DMS53 treated with DMSO at 0.1 percent for 48 hours (cell line): ENCODE measurements at regions not wholly inside any gene's neighbourhood (a gene's known extent, or its start where the extent isn't known, plus 50 kb on each side); places are given as distances from the start of the nearest gene placed in this dataset.

ENCODE experiments used
- DNase-seq: peaks from one replicate; lab custom pipeline; 2025; ENCODE audit not compliant: unreplicated experiment; lab: John Stamatoyannopoulos, UW

DNA sequence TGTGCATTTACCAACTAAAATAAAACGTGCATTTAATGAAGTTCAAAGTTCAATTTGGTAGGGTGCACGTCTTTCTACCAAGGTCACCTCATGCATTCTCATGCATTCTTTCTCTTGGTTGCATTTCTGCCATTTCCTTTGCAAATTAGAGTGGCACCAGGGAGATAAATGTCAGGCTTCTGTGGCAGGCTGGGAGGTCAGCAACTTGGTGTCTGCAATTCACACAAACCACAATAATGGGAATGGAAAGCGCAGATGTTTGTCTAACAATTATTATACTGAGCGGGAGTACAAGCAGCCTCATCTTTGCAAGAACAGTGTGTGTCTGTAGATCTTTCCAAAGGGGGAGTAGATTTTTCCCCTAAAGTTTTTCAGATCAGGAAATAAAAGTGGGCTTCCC, 411.7 kb downstream of the DMRT2 start:
- no peak for DNase-seq

DNA sequence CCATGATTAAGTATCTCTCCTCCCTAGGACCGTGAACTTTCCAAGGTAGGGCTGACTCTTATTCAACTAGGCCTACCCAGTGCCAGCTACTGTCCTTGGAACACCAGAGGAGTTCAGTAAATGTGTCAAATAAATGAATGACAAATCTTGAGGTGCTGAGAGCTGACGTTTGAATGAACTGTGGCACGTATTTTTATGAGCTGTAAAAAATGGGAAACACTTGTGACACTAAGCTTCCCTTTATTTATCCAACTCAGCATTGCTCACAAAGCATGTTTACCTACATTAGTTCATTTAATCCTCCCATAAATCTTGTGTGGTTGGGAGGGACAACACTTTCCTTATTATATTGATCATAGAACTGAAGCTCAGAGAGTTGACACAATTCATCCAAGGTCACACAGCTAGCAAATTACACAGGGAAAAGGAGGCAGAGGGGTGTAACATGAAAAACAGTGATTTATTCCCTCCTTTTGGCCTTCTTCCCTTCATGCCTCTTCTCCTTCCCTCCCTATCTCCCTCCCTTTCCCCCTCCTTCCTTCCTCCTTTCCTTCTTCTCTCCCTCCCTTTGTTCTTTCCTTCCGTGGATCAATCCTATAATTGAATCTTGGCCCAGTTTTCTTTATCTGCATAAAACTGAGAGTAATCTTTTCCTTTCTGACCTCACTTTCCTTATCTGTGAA, 412.6 kb downstream of the DMRT2 start:
- no peak for DNase-seq

DNA sequence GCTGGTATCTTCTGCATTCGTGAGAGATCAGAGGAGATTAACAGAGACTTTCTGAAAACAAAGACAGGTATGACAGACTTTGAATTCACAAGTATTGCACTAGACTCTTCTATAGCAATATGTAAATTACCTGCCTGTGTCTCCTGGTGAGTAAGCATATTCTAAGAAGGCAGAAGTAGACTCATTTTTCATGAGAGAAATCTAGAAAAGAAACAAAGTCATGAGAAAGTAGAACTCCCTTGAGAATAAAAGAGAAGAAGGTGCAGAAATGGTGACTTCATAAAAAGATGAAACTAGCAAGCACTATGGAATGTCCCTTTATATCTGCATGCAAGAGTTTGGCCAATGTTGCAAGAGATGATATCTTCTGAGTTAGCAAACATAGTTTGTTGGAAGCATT, 419.8 kb downstream of the DMRT2 start:
- no peak for DNase-seq

DNA sequence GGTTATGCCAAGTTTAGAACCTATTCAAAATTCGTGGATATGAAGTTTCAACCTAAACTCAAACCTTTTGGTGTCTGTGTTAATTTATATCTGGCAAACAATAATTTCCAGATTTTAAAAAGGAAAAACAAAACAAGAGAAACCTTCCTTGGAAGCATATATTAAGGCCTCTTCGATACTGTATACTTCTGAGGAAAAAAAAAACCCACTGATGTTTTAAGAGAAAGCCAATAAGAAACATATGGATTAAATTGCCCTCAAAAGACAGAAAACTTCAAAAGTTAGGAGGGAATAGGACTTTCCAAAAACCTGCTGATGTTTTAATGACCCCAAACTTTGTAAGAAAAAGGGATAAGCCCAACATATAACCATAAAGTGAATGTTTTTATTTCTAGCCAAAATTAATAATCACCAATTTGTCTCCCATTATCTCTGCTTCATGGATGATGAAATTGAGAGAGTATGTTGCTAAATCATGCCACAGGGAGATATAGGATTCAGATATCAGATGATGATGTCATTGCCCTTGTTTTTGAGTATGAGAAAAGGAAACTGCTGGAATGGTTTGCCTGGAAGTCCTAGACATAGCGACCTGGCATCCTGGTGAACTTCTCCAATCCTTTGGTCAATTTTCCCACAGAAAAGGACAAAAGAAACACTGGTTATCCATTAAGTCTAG, 423.9 kb downstream of the DMRT2 start:
- DNase-seq = no peak

DNA sequence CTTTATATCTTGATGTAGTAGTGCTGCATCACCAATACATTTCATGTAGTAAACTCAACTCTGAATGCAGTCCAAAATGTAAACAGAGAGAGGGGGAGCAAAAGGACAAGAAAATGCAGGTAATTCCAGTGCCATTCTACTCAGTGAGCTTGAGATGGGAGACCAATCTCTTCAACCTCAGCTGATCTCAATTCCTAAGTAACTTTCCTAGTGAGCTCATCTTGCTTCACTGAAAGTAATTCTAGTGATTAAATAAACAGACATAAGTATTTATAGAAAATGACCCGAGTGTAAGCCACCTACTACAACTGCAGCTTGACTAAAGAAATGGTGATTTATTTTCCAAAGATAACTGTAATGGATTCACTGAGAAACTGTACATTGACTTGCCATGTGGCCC, 424.5 kb downstream of the DMRT2 start:
- no peak for DNase-seq

DNA sequence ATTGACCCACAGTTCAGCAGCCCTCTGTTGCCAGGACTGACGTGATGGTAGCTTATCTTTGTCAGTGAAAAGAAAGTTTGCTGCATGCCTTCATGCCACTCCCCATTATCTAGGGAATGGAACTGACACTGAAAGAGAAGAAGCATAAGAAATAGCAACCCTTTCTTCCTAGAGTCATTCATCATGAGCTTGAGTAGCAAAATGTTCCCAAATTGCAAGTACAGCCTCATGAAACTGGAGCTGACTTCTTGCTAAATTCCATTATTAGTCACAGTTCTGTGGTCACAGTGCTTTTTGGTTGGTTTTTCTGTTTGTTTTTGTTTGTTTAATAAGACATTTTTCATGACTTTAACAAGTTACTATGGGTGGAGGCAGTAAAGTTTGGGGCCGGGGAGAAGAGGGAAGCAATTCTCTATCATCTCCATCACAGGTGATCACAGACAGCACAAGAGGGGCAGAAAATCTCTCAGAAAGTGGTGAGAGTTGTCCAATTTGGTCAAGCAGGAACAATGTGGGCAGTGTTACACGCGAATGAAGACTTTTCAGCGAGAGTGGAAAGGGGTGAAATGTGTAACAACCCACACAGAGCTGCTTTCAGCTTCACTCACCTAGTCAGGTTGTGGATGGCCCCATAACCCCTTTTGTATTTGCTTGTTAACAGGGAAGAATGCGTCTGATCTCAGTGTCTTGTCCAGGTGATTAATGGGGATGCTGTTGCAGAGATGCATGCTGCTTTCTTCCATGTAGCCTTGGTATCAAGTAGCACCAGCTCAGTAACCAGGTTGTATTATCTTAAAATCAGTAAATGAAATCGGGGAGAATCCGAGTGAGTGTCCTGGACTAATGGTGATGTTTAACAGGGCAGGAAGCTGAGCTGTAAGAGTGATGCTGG, 440.4 kb downstream of the DMRT2 start:
- no peak for DNase-seq

DNA sequence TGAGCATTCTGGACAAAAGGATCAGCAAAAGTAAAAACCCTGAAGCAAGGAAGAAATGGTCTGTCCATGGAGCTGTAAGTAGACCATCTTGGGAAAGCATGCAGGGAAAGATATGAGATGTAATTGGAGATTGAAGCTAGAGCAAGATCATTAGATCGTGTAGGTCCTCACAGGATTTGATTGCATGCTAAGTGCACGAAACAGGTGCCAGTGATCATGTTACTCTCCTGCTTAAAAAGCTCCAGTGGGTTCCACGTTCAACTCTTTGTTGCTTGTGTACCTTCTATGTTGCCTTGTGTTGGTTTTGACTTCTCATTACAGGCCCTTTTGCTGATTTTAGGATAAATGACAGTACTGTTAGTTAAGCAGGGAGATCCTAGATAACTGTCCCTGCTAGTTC, 442.0 kb downstream of the DMRT2 start:
- DNase-seq = no peak

DNA sequence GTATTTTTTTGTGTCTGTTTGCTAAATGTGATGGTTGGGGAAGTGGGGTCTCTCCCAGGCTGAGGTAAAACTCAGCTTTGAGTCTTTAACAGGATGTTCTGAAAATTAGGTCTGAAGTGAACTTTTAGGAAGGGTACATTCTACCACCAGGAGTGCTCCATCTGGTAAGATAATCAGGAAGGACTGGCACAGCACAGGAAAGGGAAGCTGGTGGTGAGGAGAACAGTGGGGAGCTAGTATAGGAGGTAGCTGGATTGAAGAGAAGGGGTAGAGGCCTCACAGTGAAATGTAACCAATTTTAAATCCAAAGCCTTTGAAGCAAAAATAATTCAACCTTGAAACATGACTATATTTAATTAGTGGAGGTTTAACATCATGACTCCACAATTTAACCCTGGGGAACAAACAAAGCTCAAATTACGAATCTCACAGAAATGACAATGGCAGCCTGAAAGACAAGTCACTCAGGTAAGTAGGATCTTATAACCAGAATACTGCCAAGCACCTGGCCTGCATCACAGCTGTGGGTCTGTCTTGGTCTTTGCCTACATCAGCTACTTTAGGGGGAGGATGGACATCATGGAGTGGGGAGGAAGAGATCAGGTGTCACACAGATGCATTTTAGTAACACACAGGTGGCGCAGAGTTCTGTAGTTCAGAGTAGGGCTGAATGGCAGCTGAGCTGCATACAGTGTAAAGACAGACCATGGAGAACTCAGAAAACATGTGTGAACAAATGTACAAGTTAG, 445.3 kb downstream of the DMRT2 start:
- no peak for DNase-seq

DNA sequence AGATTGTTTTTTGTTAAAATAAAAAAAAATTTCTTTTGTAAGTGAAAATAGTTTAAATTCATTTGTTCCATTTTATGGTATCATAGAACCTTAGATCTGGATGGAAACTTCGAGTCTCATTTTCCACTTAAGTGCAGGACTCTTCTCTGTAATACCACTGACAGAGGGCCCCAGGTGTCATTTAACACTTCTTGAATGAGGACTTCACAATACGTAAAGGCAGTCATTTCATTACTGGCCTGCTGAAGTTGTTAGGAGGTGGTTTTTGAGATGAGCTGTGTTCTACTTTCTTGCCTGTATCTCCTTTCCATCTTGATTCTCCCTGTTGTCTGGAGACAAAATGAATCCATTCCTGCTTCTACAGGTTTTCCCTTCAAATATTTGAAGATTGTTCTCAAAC, 455.3 kb downstream of the DMRT2 start:
- DNase-seq = no peak

DNA sequence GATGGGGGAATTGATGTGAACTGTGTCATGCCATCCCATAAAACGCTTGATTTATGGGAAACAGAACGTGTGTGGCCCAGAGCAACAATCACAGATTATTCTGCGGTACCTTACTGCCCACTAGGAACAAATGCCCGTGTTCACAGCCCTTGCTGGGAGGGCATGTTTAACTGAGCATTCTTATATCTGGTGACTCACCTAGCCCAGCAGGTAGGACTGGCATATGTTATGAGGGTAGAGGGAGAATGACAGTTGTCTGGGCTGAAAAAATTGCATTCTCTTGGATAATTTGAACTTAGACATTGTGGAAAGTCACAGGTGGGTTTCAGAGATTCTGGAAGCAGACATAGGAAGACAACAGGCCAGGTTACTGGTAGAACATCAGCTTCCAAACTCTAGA, 460.6 kb downstream of the DMRT2 start:
- DNase-seq = no peak

DNA sequence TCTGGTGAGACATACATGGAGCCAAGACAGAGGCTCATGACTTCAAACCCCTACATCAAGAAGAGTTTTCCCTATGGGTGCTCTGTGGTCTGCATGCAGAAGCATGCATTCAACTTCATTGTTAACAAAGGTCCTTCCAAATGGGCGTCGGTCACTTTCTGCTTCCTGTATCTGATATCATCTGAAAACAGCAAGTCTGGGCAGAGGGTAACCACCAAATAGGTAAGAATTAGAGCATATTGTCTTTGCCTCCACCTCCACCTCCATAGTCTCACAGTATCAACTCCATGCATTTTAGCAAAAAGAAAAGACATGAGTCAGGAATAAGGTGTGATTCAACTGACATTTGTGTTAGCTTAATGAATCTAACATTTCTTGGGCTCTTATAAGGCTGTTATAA, 462.9 kb downstream of the DMRT2 start:
- no peak for DNase-seq

DNA sequence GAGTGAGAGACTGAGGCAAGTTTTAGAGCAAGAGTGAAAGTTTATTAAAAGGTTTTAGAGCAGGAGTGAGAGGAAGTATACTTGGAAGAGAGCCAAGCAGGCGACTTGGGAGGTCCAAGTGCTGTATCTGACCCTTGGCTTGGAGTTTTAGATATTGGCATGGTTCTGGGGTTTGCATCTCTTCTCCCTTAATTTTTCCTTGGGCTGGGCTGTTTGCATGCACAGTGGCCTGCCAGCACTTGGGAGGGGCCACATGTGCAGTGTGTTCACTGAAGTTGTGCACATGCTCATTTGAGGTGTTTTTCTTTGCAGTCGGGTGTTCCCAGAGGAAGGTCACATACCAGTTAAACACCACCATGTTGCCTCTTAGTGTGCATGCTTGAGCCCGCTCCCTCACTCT, 464.1 kb downstream of the DMRT2 start:
- no peak for DNase-seq

DNA sequence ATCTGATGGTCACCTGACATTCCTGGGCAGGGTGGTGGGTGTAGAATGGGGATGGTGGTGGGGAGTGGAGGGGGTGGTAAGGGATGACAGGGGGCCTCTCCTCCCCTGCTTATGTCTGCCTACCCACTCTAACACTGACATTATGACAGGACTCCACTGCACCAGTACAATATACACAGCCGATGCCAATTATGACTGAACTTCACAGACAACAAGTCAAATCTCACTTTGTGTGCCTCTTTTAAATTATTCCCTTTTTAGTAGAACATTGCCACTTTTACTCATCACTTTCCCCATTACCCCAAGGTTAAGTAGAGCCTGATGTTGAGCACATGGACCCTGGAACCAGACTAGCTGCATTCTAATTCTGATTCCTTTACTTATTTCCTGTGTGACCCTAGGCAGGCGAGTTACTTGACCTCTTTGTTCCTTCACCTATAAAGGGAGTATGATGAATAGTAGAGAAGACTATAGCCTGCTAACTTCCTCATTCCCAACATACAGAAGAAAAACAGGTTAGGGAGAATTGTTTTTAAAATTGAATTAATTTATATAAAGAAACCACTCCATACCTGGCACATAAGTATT, 464.7 kb downstream of the DMRT2 start:
- no peak for DNase-seq

DNA sequence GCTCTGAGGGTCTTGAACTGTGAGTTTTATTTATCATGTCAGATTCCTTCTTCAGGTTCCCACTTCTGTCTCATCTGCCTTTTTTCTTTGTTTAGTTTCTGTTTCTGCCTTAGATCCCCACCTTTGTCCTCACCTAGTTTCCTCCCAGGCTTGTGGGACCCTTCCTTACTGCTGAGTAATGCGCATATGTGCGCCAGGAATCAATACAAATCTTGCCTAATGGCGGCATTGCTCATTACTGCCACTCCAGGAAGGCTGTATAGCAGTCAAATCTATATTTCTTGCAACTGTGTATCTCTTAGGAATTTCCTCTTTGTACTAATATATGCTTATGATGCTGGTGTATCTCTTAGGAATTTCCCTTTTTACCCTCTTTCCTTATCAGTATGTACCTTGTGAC, 465.4 kb downstream of the DMRT2 start:
- no peak for DNase-seq

DNA sequence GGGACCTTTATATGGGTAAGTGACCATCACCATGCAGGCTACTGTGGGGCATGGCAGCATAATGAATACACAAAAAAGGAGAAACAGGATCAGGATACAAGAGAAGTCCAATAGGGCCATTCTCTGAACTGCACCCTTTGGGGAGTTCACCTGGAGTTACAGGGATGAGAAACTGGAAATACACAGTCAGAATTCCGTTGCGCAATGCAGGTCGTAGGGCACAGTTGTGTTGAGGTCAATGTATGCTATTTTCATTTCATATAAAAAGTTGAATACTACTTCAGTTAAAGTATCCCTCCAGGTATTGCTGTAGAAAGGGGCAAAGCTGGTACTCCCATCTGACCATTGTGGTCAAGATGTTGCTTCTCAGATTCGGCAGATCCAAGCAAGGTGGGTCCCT, 471.4 kb downstream of the DMRT2 start:
- DNase-seq = no peak

DNA sequence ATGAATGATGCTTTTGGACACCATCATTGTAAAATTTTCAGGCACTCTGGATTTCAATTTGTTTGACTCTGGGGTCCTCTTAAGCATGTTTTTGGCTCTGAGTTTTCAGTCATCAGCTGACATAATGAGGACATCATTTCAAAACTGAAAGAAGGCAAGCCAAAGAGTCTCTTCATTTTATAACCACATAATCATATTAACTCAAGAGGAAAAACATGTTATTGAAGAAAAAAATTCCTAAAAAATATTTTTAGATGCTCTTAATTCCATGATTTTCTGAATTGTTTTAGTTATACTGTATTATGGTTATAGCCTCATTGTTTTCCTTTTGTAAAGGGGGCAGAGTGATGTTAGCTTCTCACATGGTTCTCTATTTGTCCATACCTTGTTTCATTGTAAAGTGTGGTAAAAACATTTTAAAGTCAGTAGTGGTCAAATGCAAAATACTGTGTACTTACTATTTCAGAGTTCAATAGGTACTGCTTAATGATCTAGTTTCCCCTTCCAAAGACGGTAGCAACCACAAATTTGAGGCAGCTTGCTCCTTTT, 472.1 kb downstream of the DMRT2 start:
- no peak for DNase-seq

DNA sequence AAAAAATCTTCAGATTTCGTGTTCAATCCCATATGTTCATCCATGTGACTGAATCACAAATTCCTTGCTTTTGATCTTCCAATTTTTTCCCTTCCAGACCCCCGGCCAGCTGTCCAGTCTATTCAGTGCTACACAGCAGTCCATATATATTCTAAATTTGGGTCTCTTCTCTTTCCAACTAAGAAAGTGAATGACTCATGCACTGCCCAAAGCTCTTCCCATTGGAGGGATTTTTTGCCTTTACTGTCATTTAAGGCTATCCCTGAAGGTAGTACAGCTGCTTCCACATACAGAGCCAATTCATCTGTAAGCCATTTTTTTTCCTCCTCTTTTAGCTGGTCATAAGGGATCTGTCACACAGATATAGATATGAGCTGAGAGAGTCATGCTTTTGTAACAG, 478.3 kb downstream of the DMRT2 start:
- DNase-seq = no peak

DNA sequence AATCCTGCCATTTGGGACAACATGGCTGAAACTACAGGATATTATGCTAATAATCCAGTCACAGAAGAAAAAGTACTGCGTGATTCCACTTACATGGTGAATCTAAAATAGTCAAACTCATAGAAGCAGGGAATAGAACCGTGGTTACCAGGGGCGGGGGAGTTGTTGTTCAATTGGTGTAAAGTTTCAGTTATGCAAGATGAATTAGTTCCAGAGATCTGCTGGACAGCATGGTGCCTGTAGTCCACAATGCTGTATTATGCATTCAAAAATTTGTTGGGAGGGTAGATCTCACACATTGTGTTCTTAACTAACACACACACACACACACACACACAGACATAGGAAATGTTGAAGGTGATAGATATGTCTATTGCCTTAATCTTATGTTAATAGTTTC, 480.5 kb downstream of the DMRT2 start:
- DNase-seq = no peak

DNA sequence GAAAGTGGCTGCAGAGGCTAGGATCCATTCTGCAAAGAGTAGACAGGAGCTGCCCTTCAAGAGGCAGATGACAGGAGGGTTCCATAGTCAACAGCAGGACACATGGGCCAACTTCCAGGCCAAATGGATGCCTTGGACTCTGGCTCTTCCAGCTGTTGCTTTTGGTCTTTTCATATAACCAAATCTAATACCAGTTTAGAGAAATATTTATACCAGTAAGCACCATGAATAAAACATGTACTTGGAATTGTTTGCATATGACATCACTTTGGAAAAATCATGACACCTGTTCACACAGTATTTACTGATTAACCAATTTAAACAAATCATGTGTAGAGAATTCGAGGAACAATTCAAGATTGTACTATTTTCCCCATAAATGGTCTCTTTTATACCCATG, 481.3 kb downstream of the DMRT2 start:
- no peak for DNase-seq

DNA sequence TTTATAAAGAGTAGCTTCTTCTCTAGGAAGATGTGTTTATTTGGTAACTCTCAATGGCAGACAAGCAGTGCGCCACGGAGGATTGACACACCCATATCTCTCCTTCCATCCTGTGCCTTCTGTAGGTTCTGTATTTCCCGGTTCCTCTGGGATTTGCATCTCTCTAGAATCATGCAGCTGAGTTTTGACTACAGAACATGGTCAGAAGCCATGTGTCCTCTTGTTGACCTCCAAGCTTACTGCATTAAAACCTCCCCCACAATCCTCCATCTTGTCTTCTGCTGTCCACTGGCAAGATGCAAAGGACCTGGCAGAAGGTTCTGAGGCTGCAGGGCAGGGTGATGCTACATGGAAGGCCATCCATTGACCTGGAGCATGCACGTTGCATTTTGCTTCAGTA, 482.0 kb downstream of the DMRT2 start:
- DNase-seq = no peak

DNA sequence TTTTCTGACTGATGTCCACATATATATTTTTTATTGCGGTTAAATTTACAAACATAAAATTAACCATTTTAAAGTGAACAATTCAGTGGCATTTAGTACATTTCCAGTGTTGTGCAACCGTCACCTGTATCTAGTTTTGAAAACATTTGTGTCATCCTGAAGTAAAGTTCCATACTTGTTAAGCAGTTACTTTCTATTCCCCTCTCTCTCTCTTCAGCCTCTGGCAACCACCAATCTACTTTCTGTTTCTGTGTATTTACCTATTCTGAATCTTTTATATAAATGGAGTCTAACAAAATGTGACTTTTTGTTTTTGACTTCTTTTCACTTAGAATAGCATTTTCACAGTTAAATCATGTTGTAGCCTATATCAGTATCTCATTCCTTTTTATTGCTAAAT, 480.1 kb upstream of the SMARCA2 start:
- no peak for DNase-seq
